Suprapubic skin (tissue), 4 donors: ENCODE measurements at regions not wholly inside any gene's neighbourhood (a gene's known extent, or its start where the extent isn't known, plus 50 kb on each side); places are given as distances from the start of the nearest gene placed in this dataset.

Source experiments
- EP300 ChIP-seq: sonication (generic); formaldehyde crosslinking; IDR thresholded peaks from one replicate; pipeline ENCODE4 v1.6.1; 2017; ENCODE audit warnings: antibody characterized with exemption
- POLR2A ChIP-seq, 2 donors: fragments of 450-650 bp; IDR thresholded peaks; one replicate each; pipeline ENCODE4 v1.6.1; 2017; ENCODE audit warnings: antibody characterized with exemption in 2 of 2, mild to moderate bottlenecking in 2 of 2, moderate library complexity in 2 of 2
- POLR2AphosphoS5 ChIP-seq, 3 donors: sonication (generic); formaldehyde crosslinking; IDR thresholded peaks; one replicate each; pipeline ENCODE4 v1.6.1; 2017; ENCODE audit warnings: antibody characterized with exemption in 3 of 3
- TF ChIP-seq, protein P1 (sequence below), 2 donors: fragments of 200-600 bp in 1 of 2; fragments of 450-650 bp in 1 of 2; sonication (generic) in 1 of 2; IDR thresholded peaks; one replicate each; pipeline ENCODE4 v1.5.1; 2016 to 2019; ENCODE audit warnings: antibody characterized with exemption in 2 of 2, mild to moderate bottlenecking in 1 of 2, moderate library complexity in 1 of 2

DNA sequence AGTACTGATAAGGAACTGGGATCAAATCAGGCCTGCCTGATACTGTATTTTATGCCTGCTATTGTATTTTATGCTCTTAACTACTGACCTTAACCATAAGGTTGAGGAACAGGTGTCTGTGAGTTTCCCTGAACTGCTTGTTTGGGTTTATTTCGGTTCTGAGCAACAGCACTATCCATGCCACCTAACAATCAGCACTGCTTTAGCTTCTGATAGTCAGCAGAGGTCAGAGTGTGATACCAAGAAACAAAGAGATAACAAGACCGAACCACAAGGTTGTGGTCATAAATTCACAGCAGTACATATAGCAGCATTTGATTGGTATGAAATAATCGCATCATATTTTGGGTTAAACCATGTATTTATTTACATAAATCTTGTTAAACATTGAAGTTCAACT lies 362.2 kb downstream of the FGF13 start:
- TF ChIP-seq, protein P1, sequence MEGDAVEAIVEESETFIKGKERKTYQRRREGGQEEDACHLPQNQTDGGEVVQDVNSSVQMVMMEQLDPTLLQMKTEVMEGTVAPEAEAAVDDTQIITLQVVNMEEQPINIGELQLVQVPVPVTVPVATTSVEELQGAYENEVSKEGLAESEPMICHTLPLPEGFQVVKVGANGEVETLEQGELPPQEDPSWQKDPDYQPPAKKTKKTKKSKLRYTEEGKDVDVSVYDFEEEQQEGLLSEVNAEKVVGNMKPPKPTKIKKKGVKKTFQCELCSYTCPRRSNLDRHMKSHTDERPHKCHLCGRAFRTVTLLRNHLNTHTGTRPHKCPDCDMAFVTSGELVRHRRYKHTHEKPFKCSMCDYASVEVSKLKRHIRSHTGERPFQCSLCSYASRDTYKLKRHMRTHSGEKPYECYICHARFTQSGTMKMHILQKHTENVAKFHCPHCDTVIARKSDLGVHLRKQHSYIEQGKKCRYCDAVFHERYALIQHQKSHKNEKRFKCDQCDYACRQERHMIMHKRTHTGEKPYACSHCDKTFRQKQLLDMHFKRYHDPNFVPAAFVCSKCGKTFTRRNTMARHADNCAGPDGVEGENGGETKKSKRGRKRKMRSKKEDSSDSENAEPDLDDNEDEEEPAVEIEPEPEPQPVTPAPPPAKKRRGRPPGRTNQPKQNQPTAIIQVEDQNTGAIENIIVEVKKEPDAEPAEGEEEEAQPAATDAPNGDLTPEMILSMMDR (IDR thresholded peaks at IDR 0.05): no peak
- no peak for TF ChIP-seq POLR2AphosphoS5 (IDR thresholded peaks at IDR 0.05)
- TF ChIP-seq POLR2A (IDR thresholded peaks at IDR 0.05): no peak
- TF ChIP-seq EP300: no peak
